ENCODE measurements at regions not wholly inside any gene's neighbourhood (a gene's known extent, or its start where the extent isn't known, plus 50 kb on each side); places are given as distances from the start of the nearest gene placed in this dataset.

- DNase-seq (ENCODE audit: low read depth in 2 of 2): no peak
Observed at GRCh38 chr18:64332835-64333234, 183.9 kb upstream of the LINC00305 start.

GRCh38 chr18:64331419-64331818, 182.5 kb upstream of the LINC00305 start:
- no peak for DNase-seq (ENCODE audit: low read depth in 2 of 2)

GRCh38 chr18:64330931-64331330, 182.0 kb upstream of the LINC00305 start:
- DNase-seq (ENCODE audit: low read depth in 2 of 2): no peak

- peak; percentile 7 to 55 for DNase-seq (ENCODE audit: low read depth in 2 of 2)
Observed at GRCh38 chr18:64330161-64330560, 181.3 kb upstream of the LINC00305 start.

- no peak for DNase-seq (ENCODE audit: low read depth in 2 of 2)
Observed at GRCh38 chr18:64322189-64322588, 173.3 kb upstream of the LINC00305 start.

- DNase-seq (ENCODE audit: low read depth in 2 of 2): no peak
Observed at GRCh38 chr18:64318547-64318946, 169.7 kb upstream of the LINC00305 start.

GRCh38 chr18:64311859-64312258, 163.0 kb upstream of the LINC00305 start:
- DNase-seq (ENCODE audit: low read depth in 2 of 2): no peak

GRCh38 chr18:64295839-64296238, 147.0 kb upstream of the LINC00305 start:
- DNase-seq (ENCODE audit: low read depth in 2 of 2): no peak

GRCh38 chr18:64294967-64295366, 146.1 kb upstream of the LINC00305 start:
- no peak for DNase-seq (ENCODE audit: low read depth in 2 of 2)

- DNase-seq (ENCODE audit: low read depth in 2 of 2): no peak
Observed at GRCh38 chr18:64288432-64288831, 139.5 kb upstream of the LINC00305 start.

- DNase-seq (ENCODE audit: low read depth in 2 of 2): peak in 1 of 2 donors; percentile 34
Observed at GRCh38 chr18:64287926-64288325, 139.0 kb upstream of the LINC00305 start.

GRCh38 chr18:64283059-64283458, 134.2 kb upstream of the LINC00305 start:
- no peak for DNase-seq (ENCODE audit: low read depth in 2 of 2)

- no peak for DNase-seq (ENCODE audit: low read depth in 2 of 2)
Observed at GRCh38 chr18:64278026-64278425, 129.1 kb upstream of the LINC00305 start.

GRCh38 chr18:64276311-64277090, 127.6 kb upstream of the LINC00305 start:
- peak; percentile 46 to 56 for DNase-seq (ENCODE audit: low read depth in 2 of 2)

- no peak for DNase-seq (ENCODE audit: low read depth in 2 of 2)
Observed at GRCh38 chr18:64275593-64276300, 126.9 kb upstream of the LINC00305 start.

- DNase-seq (ENCODE audit: low read depth in 2 of 2): no peak
Observed at GRCh38 chr18:64273724-64274123, 124.8 kb upstream of the LINC00305 start.

- no peak for DNase-seq (ENCODE audit: low read depth in 2 of 2)
Observed at GRCh38 chr18:64271975-64272659, 123.2 kb upstream of the LINC00305 start.

- peak in 1 of 2 donors; percentile 13 for DNase-seq (ENCODE audit: low read depth in 2 of 2)
Observed at GRCh38 chr18:64271246-64271645, 122.4 kb upstream of the LINC00305 start.

- DNase-seq (ENCODE audit: low read depth in 2 of 2): no peak
Observed at GRCh38 chr18:64270608-64271007, 121.7 kb upstream of the LINC00305 start.

GRCh38 chr18:64270121-64270520, 121.2 kb upstream of the LINC00305 start:
- DNase-seq (ENCODE audit: low read depth in 2 of 2): no peak

GRCh38 chr18:64264171-64264570, 115.3 kb upstream of the LINC00305 start:
- no peak for DNase-seq (ENCODE audit: low read depth in 2 of 2)

GRCh38 chr18:64260810-64261209, 111.9 kb upstream of the LINC00305 start:
- DNase-seq (ENCODE audit: low read depth in 2 of 2): no peak
